GM12878 (cell line): ENCODE measurements at regions not wholly inside any gene's neighbourhood (a gene's known extent, or its start where the extent isn't known, plus 50 kb on each side); places are given as distances from the start of the nearest gene placed in this dataset.

ENCODE experiments used
- ATAC-seq: fragments of 200-7000 bp; cut with Tn5 transposase; 3 replicates; pipeline ENCODE4 v1.9.1; 2020; ENCODE audit warnings: mild to moderate bottlenecking, moderate library complexity
- BruUV-seq: library from RNA; stranded (reverse); fragments of 400-500 nt; replicated peaks from 2 replicates; lab custom pipeline; 2021; lab: Mats Ljungman, UMichigan
- CTCF ChIA-PET: fragments of 300-600 bp; sonication (Branson Sonifier 250); formaldehyde crosslinking; extraction: SDS; loops from one replicate; lab custom pipeline; 2021; ENCODE audit warnings: inconsistent platforms; lab: Yijun Ruan, JAX
- POLR2A ChIA-PET: fragments of 350-600 bp; formaldehyde crosslinking; extraction: SDS; loops from one replicate; lab custom pipeline; 2021; ENCODE audit warnings: inconsistent platforms; lab: Charles Lee
- RAD21 ChIA-PET: fragments of 300-600 bp; sonication (Branson Sonifier 250); formaldehyde crosslinking; loops from one replicate; lab custom pipeline; 2023; ENCODE audit warnings: antibody characterized with exemption; ENCODE audit not compliant: unreplicated experiment; lab: Charles Lee
- SMC1A ChIA-PET: fragments of 300-600 bp; sonication (Branson Sonifier 250); formaldehyde crosslinking; loops from one replicate; lab custom pipeline; 2023; ENCODE audit not compliant: unreplicated experiment, uncharacterized antibody; lab: Charles Lee
- DNase-seq: peaks from one replicate; pipeline ENCODE4 v3.0.0-alpha.2; 2011; ENCODE audit warnings: low read depth, low spot score
- FAIRE-seq: peaks from 3 replicates; lab custom pipeline; 2011; peaks lifted over from hg19 to GRCh38; lab: Jason Lieb, UNC
- H2AFZ ChIP-seq: 2 replicates; pipeline ENCODE4 v1.6.0; 2011; ENCODE audit warnings: low read depth, low read length, control low read depth; ENCODE audit not compliant: control insufficient read depth
- H3K27ac ChIP-seq: 2 replicates; pipeline ENCODE4 v1.5.1; 2011; ENCODE audit warnings: control low read depth; ENCODE audit not compliant: control insufficient read depth, insufficient read depth
- H3K27me3 ChIP-seq, 2 experiments: replicated peaks in 1 of 2; 2 replicates each; pipeline versions ENCODE4 v1.6.0 to v1.6.1; 2011; ENCODE audit warnings: low read length in 1 of 2; ENCODE audit not compliant: control insufficient read depth in 2 of 2, insufficient read depth in 2 of 2
- H3K36me3 ChIP-seq, 2 experiments: 2 replicates each; pipeline ENCODE4 v1.5.1; 2011; ENCODE audit warnings: low read length in 1 of 2; ENCODE audit not compliant: control insufficient read depth in 2 of 2, insufficient read depth in 2 of 2
- H3K4me1 ChIP-seq: 2 replicates; pipeline ENCODE4 v1.6.1; 2011; ENCODE audit warnings: mild to moderate bottlenecking, low read length, moderate library complexity, mixed read lengths; ENCODE audit not compliant: control insufficient read depth, insufficient read depth
- H3K4me2 ChIP-seq: 2 replicates; pipeline ENCODE4 v1.6.0; 2011; ENCODE audit warnings: control low read depth; ENCODE audit not compliant: control insufficient read depth, insufficient read depth
- H3K4me3 ChIP-seq: fragments of 200-600 bp; sonication (generic); 2 replicates; pipeline ENCODE4 v1.5.1; 2016
- H3K79me2 ChIP-seq: 2 replicates; pipeline ENCODE4 v1.6.0; 2011; ENCODE audit warnings: low read length; ENCODE audit not compliant: control insufficient read depth, insufficient read depth
- H3K9ac ChIP-seq: 2 replicates; pipeline ENCODE4 v1.8.0; 2011; ENCODE audit warnings: low read length, control low read depth, mixed read lengths; ENCODE audit not compliant: control insufficient read depth, insufficient read depth
- H3K9me3 ChIP-seq: replicated peaks from 3 replicates; pipeline ENCODE4 v1.5.1; 2011; ENCODE audit warnings: mild to moderate bottlenecking, low read length; ENCODE audit not compliant: control insufficient read depth, insufficient read depth
- H4K20me1 ChIP-seq: 2 replicates; pipeline ENCODE4 v1.6.0; 2011; ENCODE audit not compliant: control insufficient read depth, insufficient read depth
- BCL3 ChIP-seq: IDR thresholded peaks from 2 replicates; pipeline ENCODE4 v1.6.1; 2011; ENCODE audit warnings: borderline replicate concordance, low read depth, mild to moderate bottlenecking, moderate library complexity, low read length; ENCODE audit not compliant: insufficient read depth, poor library complexity, severe bottlenecking
- BHLHE40 ChIP-seq, 2 experiments: fragments of 450-650 bp in 1 of 2; IDR thresholded peaks; 2 replicates each; pipeline ENCODE4 v1.6.1; 2011 to 2017; ENCODE audit warnings: low read depth in 2 of 2, borderline replicate concordance in 1 of 2, improper control_type of control experiment in 1 of 2, low read length in 1 of 2, mild to moderate bottlenecking in 1 of 2
- EGR1 ChIP-seq, 2 experiments: IDR thresholded peaks; 1 replicate in 1 of 2; 2 replicates in 1 of 2; pipeline ENCODE4 v1.6.1; 2011 to 2012; ENCODE audit warnings: low read depth in 2 of 2, low read length in 2 of 2, borderline replicate concordance in 1 of 2, mild to moderate bottlenecking in 1 of 2, moderate library complexity in 1 of 2
- IKZF2 ChIP-seq, 2 experiments: fragments of 450-650 bp; IDR thresholded peaks; 2 replicates each; pipeline ENCODE4 v1.6.1; 2017; ENCODE audit warnings: mild to moderate bottlenecking in 2 of 2, moderate library complexity in 2 of 2
- NKRF ChIP-seq: fragments of 450-650 bp; conservative IDR thresholded peaks from 2 replicates; pipeline ENCODE4 v1.6.1; 2017; ENCODE audit warnings: mild to moderate bottlenecking, moderate library complexity
- PAX5 ChIP-seq: IDR thresholded peaks from 2 replicates; pipeline ENCODE4 v1.6.1; 2011; ENCODE audit warnings: low read depth, low read length, borderline replicate concordance
- SMAD5 ChIP-seq: IDR thresholded peaks from 2 replicates; pipeline ENCODE4 v1.6.1; 2016; ENCODE audit warnings: antibody characterized with exemption, low read depth
- SMC3 ChIP-seq: IDR thresholded peaks from 2 replicates; pipeline ENCODE4 v1.6.1; 2011; ENCODE audit warnings: low read length, improper control_type of control experiment, borderline replicate concordance
- SRF ChIP-seq, 2 experiments: IDR thresholded peaks; 2 replicates each; pipeline ENCODE4 v1.6.1; 2011; ENCODE audit warnings: low read depth in 2 of 2, low read length in 2 of 2, mild to moderate bottlenecking in 1 of 2, moderate library complexity in 1 of 2
- USF1 ChIP-seq: IDR thresholded peaks from 2 replicates; pipeline ENCODE4 v1.6.1; 2011; ENCODE audit warnings: borderline replicate concordance, low read depth, mild to moderate bottlenecking, moderate library complexity, mixed read lengths, low read length; ENCODE audit not compliant: insufficient read depth; ENCODE audit errors: extremely low read length
- WGBS: methylation state at CpG from one replicate; pipeline ENCODE4 v1.1.6; 2016; ENCODE audit warnings: low lambda C conversion rate; ENCODE audit not compliant: insufficient replicate concordance, insufficient coverage; ENCODE audit errors: missing lambda C conversion rate; 5-methylcytosine and 5-hydroxymethylcytosine counted together
- in situ Hi-C: fragments of 300-500 bp; cut with MboI; formaldehyde crosslinking; loops from 9 replicates; pipeline ENCODE4 v1.14.3; 2018; ENCODE audit warnings: mixed read lengths
- intact Hi-C: fragments of 100-400 bp; cut with micrococcal nuclease; formaldehyde crosslinking; loops from one replicate; pipeline ENCODE4 v1.14.2; 2022; ENCODE audit not compliant: unreplicated experiment
- TF ChIP-seq, protein P1 (sequence below): fragments of 450-650 bp; IDR thresholded peaks from 2 replicates; pipeline ENCODE4 v1.6.1; 2014; ENCODE audit warnings: mild to moderate bottlenecking
- TF ChIP-seq, protein P2 (sequence below): IDR thresholded peaks from 2 replicates; pipeline ENCODE4 v1.6.1; 2012; ENCODE audit warnings: low read depth, low read length, improper control_type of control experiment

DNA sequence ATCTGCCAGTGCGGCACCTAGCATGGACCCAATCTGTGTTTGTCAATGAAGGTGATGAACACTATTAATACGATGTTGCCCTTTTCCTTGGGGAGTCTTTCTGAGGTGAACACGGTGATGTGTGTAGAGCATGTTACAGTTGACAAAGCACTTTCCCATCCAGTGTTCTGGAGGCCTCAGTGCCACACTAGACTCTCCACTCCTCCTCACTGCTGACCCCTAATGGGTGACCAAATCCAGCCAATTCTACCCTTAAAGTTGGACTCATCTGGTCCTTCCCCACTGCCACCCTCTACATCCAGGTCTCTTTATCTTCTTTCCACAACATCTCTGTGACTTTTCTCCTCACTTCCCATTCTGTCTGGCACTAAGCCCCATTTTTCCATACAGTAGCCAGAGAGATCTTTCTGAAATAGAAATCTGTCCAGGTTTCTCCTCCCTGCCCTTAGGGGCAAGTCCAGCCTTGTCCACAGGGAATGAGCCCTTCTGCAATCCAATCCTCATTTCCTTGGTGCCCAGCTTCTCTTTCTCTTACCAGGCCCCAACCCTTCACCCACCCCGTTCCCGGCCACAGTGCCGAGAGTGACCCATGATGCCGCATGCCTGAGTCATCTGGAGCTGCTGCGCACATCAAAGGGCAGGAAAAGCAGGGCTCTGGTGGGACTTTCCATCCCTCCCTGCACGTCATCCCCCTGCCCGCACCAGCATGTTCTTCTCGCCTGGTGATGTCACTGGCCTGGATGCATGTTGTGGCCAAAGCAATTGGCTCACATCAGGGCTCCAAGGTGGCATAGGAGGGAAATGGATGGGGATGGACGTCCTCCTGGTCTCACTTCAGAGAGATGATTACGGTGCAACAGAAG lies 64.2 kb downstream of the RASSF10 start:
- in situ Hi-C loops: no loop called here
- no TSS peak for BruUV-seq
- 28% methylated on average over 13 of the region's 13 CpGs for WGBS
- TF ChIP-seq BCL3 (no peak), EGR1 (IDR thresholded peaks at IDR 0.05; ENCODE audit: borderline replicate concordance in 1 of 2, low read depth in 2 of 2, low read length in 2 of 2) (no peak), IKZF2 (IDR thresholded peaks at IDR 0.05) (peak; percentile 56 to 70; a peak in 3 of 4 replicates), SMAD5 (no peak), SRF (IDR thresholded peaks at IDR 0.05; ENCODE audit: low read depth in 2 of 2, low read length in 2 of 2) (no peak), SMC3 (no peak), USF1 (no peak), PAX5 (0 out of 2 replicates have a peak, but pooled peaks have one; percentile 18), NKRF (no peak), BHLHE40 (IDR thresholded peaks at IDR 0.05; ENCODE audit: borderline replicate concordance in 1 of 2, low read depth in 2 of 2, low read length in 1 of 2) (peak in 1 of 2 experiments; percentile 53; a peak in 2 of 4 replicates)
- TF ChIP-seq, protein P1, sequence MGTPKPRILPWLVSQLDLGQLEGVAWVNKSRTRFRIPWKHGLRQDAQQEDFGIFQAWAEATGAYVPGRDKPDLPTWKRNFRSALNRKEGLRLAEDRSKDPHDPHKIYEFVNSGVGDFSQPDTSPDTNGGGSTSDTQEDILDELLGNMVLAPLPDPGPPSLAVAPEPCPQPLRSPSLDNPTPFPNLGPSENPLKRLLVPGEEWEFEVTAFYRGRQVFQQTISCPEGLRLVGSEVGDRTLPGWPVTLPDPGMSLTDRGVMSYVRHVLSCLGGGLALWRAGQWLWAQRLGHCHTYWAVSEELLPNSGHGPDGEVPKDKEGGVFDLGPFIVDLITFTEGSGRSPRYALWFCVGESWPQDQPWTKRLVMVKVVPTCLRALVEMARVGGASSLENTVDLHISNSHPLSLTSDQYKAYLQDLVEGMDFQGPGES: no peak
- TF ChIP-seq, protein P2, sequence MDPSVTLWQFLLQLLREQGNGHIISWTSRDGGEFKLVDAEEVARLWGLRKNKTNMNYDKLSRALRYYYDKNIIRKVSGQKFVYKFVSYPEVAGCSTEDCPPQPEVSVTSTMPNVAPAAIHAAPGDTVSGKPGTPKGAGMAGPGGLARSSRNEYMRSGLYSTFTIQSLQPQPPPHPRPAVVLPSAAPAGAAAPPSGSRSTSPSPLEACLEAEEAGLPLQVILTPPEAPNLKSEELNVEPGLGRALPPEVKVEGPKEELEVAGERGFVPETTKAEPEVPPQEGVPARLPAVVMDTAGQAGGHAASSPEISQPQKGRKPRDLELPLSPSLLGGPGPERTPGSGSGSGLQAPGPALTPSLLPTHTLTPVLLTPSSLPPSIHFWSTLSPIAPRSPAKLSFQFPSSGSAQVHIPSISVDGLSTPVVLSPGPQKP: no peak

More for the DNA sequence above, 64.2 kb downstream of the RASSF10 start:
- Histone ChIP-seq H2AFZ (no peak overlapping the region), H3K36me3 (no peaks in the 10 kb centered on the region), H3K4me3 (no peak overlapping the region), H3K27ac (no peak overlapping the region), H3K9ac (no peak overlapping the region), H3K9me3 (no peaks in the 10 kb centered on the region), H3K79me2 (no peaks in the 10 kb centered on the region), H4K20me1 (no peaks in the 10 kb centered on the region; the same call in 1 of the 2 replicates), H3K4me1 (no peaks in the 10 kb centered on the region), H3K4me2 (no peak overlapping the region), H3K27me3 (peaks cover 0 to 2% of the 10 kb centered on the region in 2 experiments; a peak in 2 of 4 replicates)
- RAD21 ChIA-PET: interaction anchor here (0.9 kb wide), 1 partner anchor 11 kb away, joined by 3 read pairs; no protein-coding TSS in a partner anchor
- intact Hi-C loops: no loop called here
- ATAC-seq (peak; percentile 93), DNase-seq (peak; percentile 23), FAIRE-seq (no peak)
- SMC1A ChIA-PET: interaction anchor here (1.8 kb wide), 1 partner anchor 13 kb away, joined by 5 read pairs; no protein-coding TSS in a partner anchor
- POLR2A ChIA-PET: no interaction called here
- CTCF ChIA-PET: interaction anchor here (1.2 kb wide), 1 partner anchor 45 kb away, joined by 3 read pairs; no protein-coding TSS in a partner anchor
